ENCODE measurements at regions not wholly inside any gene's neighbourhood (a gene's known extent, or its start where the extent isn't known, plus 50 kb on each side); places are given as distances from the start of the nearest gene placed in this dataset.

GRCh38 chr16:66161942-66162341 is 204.5 kb upstream of the CDH5 start:
- TF ChIP-seq REST (IDR thresholded peaks at IDR 0.05; ENCODE audit: insufficient replicate concordance, low read depth) (no peak), CTCF (IDR thresholded peaks at IDR 0.05; ENCODE audit: insufficient read depth, low read length) (no peak)
